Right lobe of liver (tissue), 4 donors: ENCODE measurements at regions not wholly inside any gene's neighbourhood (a gene's known extent, or its start where the extent isn't known, plus 50 kb on each side); places are given as distances from the start of the nearest gene placed in this dataset.

Source experiments
- POLR2A ChIP-seq: fragments of 450-650 bp; IDR thresholded peaks from one replicate; pipeline ENCODE4 v1.6.1; 2017; ENCODE audit warnings: antibody characterized with exemption, mild to moderate bottlenecking
- TF ChIP-seq, protein P1 (sequence below), 4 donors: fragments of 200-600 bp in 3 of 4; fragments of 450-650 bp in 1 of 4; IDR thresholded peaks; one replicate each; pipeline versions ENCODE4 v1.5.1 to v1.8.0; 2016 to 2022; ENCODE audit warnings: antibody characterized with exemption in 4 of 4, mild to moderate bottlenecking in 2 of 4
- donor health status: DM: no; HTN: no; CAD: no.
- donor health status: DM: no; HTN: no; CAD: no.
- donor health status: DM: no; HTN: yes; CAD: no.

DNA sequence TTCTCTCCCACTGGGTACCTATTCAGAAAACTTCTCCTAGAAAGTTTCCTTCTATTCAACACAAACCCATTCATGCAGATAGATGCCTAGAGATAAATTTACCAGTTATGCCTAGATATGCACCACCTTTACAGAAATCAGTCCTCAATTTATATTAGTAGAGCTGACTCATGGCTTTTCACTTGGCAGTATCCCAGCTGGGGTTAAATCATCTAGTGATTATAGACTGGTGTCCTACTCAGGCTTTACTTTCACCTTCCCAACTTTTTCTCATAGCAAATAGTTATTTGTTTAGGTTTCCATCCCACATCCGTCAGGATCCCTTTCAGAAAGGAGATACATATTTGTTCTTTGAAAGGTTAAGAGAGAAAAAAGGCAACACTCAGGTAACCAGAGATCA, 124.5 kb downstream of the AQP4 start:
- TF ChIP-seq, protein P1, sequence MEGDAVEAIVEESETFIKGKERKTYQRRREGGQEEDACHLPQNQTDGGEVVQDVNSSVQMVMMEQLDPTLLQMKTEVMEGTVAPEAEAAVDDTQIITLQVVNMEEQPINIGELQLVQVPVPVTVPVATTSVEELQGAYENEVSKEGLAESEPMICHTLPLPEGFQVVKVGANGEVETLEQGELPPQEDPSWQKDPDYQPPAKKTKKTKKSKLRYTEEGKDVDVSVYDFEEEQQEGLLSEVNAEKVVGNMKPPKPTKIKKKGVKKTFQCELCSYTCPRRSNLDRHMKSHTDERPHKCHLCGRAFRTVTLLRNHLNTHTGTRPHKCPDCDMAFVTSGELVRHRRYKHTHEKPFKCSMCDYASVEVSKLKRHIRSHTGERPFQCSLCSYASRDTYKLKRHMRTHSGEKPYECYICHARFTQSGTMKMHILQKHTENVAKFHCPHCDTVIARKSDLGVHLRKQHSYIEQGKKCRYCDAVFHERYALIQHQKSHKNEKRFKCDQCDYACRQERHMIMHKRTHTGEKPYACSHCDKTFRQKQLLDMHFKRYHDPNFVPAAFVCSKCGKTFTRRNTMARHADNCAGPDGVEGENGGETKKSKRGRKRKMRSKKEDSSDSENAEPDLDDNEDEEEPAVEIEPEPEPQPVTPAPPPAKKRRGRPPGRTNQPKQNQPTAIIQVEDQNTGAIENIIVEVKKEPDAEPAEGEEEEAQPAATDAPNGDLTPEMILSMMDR (IDR thresholded peaks at IDR 0.05), result no peak
- no peak for TF ChIP-seq POLR2A
